Activated CD4-positive, alpha-beta T cell treated with anti-CD3 and anti-CD28 coated beads for 36 hours (primary cell): ENCODE measurements at regions not wholly inside any gene's neighbourhood (a gene's known extent, or its start where the extent isn't known, plus 50 kb on each side); places are given as distances from the start of the nearest gene placed in this dataset.

Experiments
- ATAC-seq: fragments of 200-7000 bp; cut with Tn5 transposase; one replicate; pipeline ENCODE4 v1.10.0; 2021; ENCODE audit warnings: mild to moderate bottlenecking, moderate library complexity
- CTCF ChIA-PET: fragments of 350-600 bp; sonication (Branson Sonifier 250); formaldehyde crosslinking; loops from one replicate; lab custom pipeline; 2021; ENCODE audit warnings: antibody characterized with exemption; lab: Charles Lee
- POLR2A ChIA-PET: fragments of 350-600 bp; sonication (Branson Sonifier 250); formaldehyde crosslinking; loops from one replicate; lab custom pipeline; 2021; ENCODE audit warnings: antibody characterized with exemption, inconsistent platforms; lab: Charles Lee
- DNase-seq: peaks from one replicate; pipeline ENCODE4 v3.0.0-alpha.2; 2020
- H3K27ac Mint-ChIP-seq: one replicate; pipeline ENCODE4 v1.8.0; 2021; ENCODE audit warnings: mixed read lengths
- H3K27me3 Mint-ChIP-seq: one replicate; pipeline ENCODE4 v1.8.0; 2021; ENCODE audit warnings: mixed read lengths
- H3K36me3 Mint-ChIP-seq: one replicate; pipeline ENCODE4 v1.8.0; 2021; ENCODE audit warnings: low read depth, mixed read lengths
- H3K4me1 Mint-ChIP-seq: one replicate; pipeline ENCODE4 v1.8.0; 2021; ENCODE audit warnings: mixed read lengths
- H3K4me3 Mint-ChIP-seq: one replicate; pipeline ENCODE4 v1.8.0; 2021; ENCODE audit warnings: mild to moderate bottlenecking, moderate library complexity, mixed read lengths
- H3K9me3 Mint-ChIP-seq: one replicate; pipeline ENCODE4 v1.8.0; 2021; ENCODE audit warnings: low read depth, mixed read lengths
- intact Hi-C, 2 experiments: fragments of 100-400 bp; cut with DNase I in 1 of 2; cut with micrococcal nuclease in 1 of 2; formaldehyde crosslinking; loops; one replicate each; pipeline versions ENCODE4 v1.14.2 to v1.15.1; 2022 to 2024; cut with DNase I, micrococcal nuclease

- Mint-ChIP-seq H3K36me3 (no peaks in the 10 kb centered on the region), H3K27ac (no peak overlapping the region), H3K4me3 (no peak overlapping the region), H3K27me3 (no peaks in the 10 kb centered on the region), H3K4me1 (no peaks in the 10 kb centered on the region), H3K9me3 (peaks cover 13% of the 10 kb centered on the region)
- intact Hi-C loops = no loop called here
- DNase-seq (no peak), ATAC-seq (no peak)
- CTCF ChIA-PET = no interaction called here
- POLR2A ChIA-PET = no interaction called here
These were observed 159.5 kb upstream of the CDH10 start for GRCh38 chr5:24804221-24804681.

- Mint-ChIP-seq H3K9me3 (peaks cover 24% of the 10 kb centered on the region), H3K27ac (no peak overlapping the region), H3K4me3 (no peak overlapping the region), H3K4me1 (no peaks in the 10 kb centered on the region), H3K36me3 (no peaks in the 10 kb centered on the region), H3K27me3 (no peaks in the 10 kb centered on the region)
- no peak for ATAC-seq
- CTCF ChIA-PET = no interaction called here
- DNase-seq = no peak
- POLR2A ChIA-PET = no interaction called here
- intact Hi-C loops = no loop called here
These were observed 146.5 kb upstream of the CDH10 start for GRCh38 chr5:24791326-24791725.

GRCh38 chr5:24789611-24790351 lies 145.0 kb upstream of the CDH10 start:
- no peak for ATAC-seq
- peaks cover 26% of the 10 kb centered on the region for H3K9me3 Mint-ChIP-seq
- DNase-seq = no peak
- ChIA-PET POLR2A (no interaction called here), CTCF (no interaction called here)
- H3K27ac Mint-ChIP-seq = no peak overlapping the region
- H3K27me3 Mint-ChIP-seq = no peaks in the 10 kb centered on the region
- intact Hi-C loops = no loop called here
- no peaks in the 10 kb centered on the region for H3K4me1 Mint-ChIP-seq
- H3K36me3 Mint-ChIP-seq = no peaks in the 10 kb centered on the region
- H3K4me3 Mint-ChIP-seq = no peak overlapping the region

- H3K27ac Mint-ChIP-seq = no peak overlapping the region
These were observed 144.2 kb upstream of the CDH10 start for GRCh38 chr5:24788829-24789514.

GRCh38 chr5:24786108-24786507 lies 141.3 kb upstream of the CDH10 start:
- no peaks in the 10 kb centered on the region for H3K27me3 Mint-ChIP-seq
- no peak overlapping the region for H3K4me3 Mint-ChIP-seq
- ChIA-PET CTCF (interaction anchor here (0.5 kb wide), 1 partner anchor 532 kb away, joined by 3 read pairs; no protein-coding TSS in a partner anchor), POLR2A (no interaction called here)
- H3K9me3 Mint-ChIP-seq = peaks cover 27% of the 10 kb centered on the region
- intact Hi-C loops = no loop called here
- no peak for DNase-seq
- H3K4me1 Mint-ChIP-seq = no peaks in the 10 kb centered on the region
- no peaks in the 10 kb centered on the region for H3K36me3 Mint-ChIP-seq
- no peak overlapping the region for H3K27ac Mint-ChIP-seq
- no peak for ATAC-seq

More at GRCh38 chr5:24788829-24789514, 144.2 kb upstream of the CDH10 start:
- Mint-ChIP-seq H3K4me1 (no peaks in the 10 kb centered on the region), H3K4me3 (no peak overlapping the region), H3K36me3 (no peaks in the 10 kb centered on the region), H3K9me3 (peaks cover 26% of the 10 kb centered on the region), H3K27me3 (no peaks in the 10 kb centered on the region)
- ChIA-PET CTCF (no interaction called here), POLR2A (no interaction called here)
- intact Hi-C loops = no loop called here
- DNase-seq = no peak
- no peak for ATAC-seq

- intact Hi-C loops = no loop called here
- H3K9me3 Mint-ChIP-seq = peaks cover 22% of the 10 kb centered on the region
- ChIA-PET POLR2A (no interaction called here), CTCF (no interaction called here)
- H3K36me3 Mint-ChIP-seq = no peaks in the 10 kb centered on the region
- no peak overlapping the region for H3K27ac Mint-ChIP-seq
- H3K4me3 Mint-ChIP-seq = no peak overlapping the region
- no peaks in the 10 kb centered on the region for H3K27me3 Mint-ChIP-seq
- ATAC-seq = no peak
- no peak for DNase-seq
- no peaks in the 10 kb centered on the region for H3K4me1 Mint-ChIP-seq
These were observed 138.8 kb upstream of the CDH10 start for GRCh38 chr5:24783596-24783995.

GRCh38 chr5:24777392-24777791 lies 132.6 kb upstream of the CDH10 start:
- Mint-ChIP-seq H3K9me3 (peaks cover 20% of the 10 kb centered on the region), H3K27ac (no peak overlapping the region), H3K36me3 (no peaks in the 10 kb centered on the region), H3K4me3 (no peak overlapping the region), H3K27me3 (no peaks in the 10 kb centered on the region), H3K4me1 (no peaks in the 10 kb centered on the region)
- ChIA-PET POLR2A (no interaction called here), CTCF (no interaction called here)
- no peak for DNase-seq
- intact Hi-C loops = no loop called here
- no peak for ATAC-seq

GRCh38 chr5:24773261-24773660 lies 128.5 kb upstream of the CDH10 start:
- CTCF ChIA-PET = no interaction called here

GRCh38 chr5:24767086-24767485 lies 122.3 kb upstream of the CDH10 start:
- H3K36me3 Mint-ChIP-seq = no peaks in the 10 kb centered on the region
- no peak overlapping the region for H3K27ac Mint-ChIP-seq
- no peak overlapping the region for H3K4me3 Mint-ChIP-seq
- intact Hi-C loops = no loop called here
- H3K9me3 Mint-ChIP-seq = peaks cover 8% of the 10 kb centered on the region
- ChIA-PET POLR2A (no interaction called here), CTCF (no interaction called here)
- H3K27me3 Mint-ChIP-seq = no peaks in the 10 kb centered on the region
- H3K4me1 Mint-ChIP-seq = no peaks in the 10 kb centered on the region
- no peak for ATAC-seq
- DNase-seq = no peak

More at GRCh38 chr5:24773261-24773660, 128.5 kb upstream of the CDH10 start:
- intact Hi-C loops = no loop called here
- Mint-ChIP-seq H3K27me3 (no peaks in the 10 kb centered on the region), H3K4me3 (no peak overlapping the region), H3K27ac (no peak overlapping the region), H3K9me3 (peaks cover 18% of the 10 kb centered on the region), H3K36me3 (no peaks in the 10 kb centered on the region), H3K4me1 (no peaks in the 10 kb centered on the region)
- POLR2A ChIA-PET = no interaction called here
- no peak for ATAC-seq
- DNase-seq = no peak

GRCh38 chr5:24765219-24765618 lies 120.4 kb upstream of the CDH10 start:
- ATAC-seq = no peak
- no peak for DNase-seq
- no peaks in the 10 kb centered on the region for H3K4me1 Mint-ChIP-seq
- POLR2A ChIA-PET = no interaction called here
- intact Hi-C loops = no loop called here
- CTCF ChIA-PET = no interaction called here
- H3K36me3 Mint-ChIP-seq = no peaks in the 10 kb centered on the region
- H3K27me3 Mint-ChIP-seq = no peaks in the 10 kb centered on the region
- no peak overlapping the region for H3K27ac Mint-ChIP-seq
- peaks cover 16% of the 10 kb centered on the region for H3K9me3 Mint-ChIP-seq
- no peak overlapping the region for H3K4me3 Mint-ChIP-seq

- H3K36me3 Mint-ChIP-seq = no peaks in the 10 kb centered on the region
- H3K27me3 Mint-ChIP-seq = no peaks in the 10 kb centered on the region
- H3K27ac Mint-ChIP-seq = no peak overlapping the region
- intact Hi-C loops = no loop called here
- no peaks in the 10 kb centered on the region for H3K4me1 Mint-ChIP-seq
- H3K9me3 Mint-ChIP-seq = peaks cover 27% of the 10 kb centered on the region
- H3K4me3 Mint-ChIP-seq = no peak overlapping the region
- no peak for DNase-seq
- ChIA-PET POLR2A (no interaction called here), CTCF (no interaction called here)
- ATAC-seq = no peak
These were observed 105.6 kb upstream of the CDH10 start for GRCh38 chr5:24750355-24750754.

GRCh38 chr5:24749701-24750100 lies 104.9 kb upstream of the CDH10 start:
- intact Hi-C loops = no loop called here
- no peak overlapping the region for H3K4me3 Mint-ChIP-seq

More at GRCh38 chr5:24749701-24750100, 104.9 kb upstream of the CDH10 start:
- no peaks in the 10 kb centered on the region for H3K27me3 Mint-ChIP-seq
- H3K9me3 Mint-ChIP-seq = peaks cover 27% of the 10 kb centered on the region
- H3K36me3 Mint-ChIP-seq = no peaks in the 10 kb centered on the region
- no peak overlapping the region for H3K27ac Mint-ChIP-seq
- DNase-seq (no peak), ATAC-seq (no peak)
- ChIA-PET CTCF (no interaction called here), POLR2A (no interaction called here)
- no peaks in the 10 kb centered on the region for H3K4me1 Mint-ChIP-seq
